ENCODE measurements at regions not wholly inside any gene's neighbourhood (a gene's known extent, or its start where the extent isn't known, plus 50 kb on each side); places are given as distances from the start of the nearest gene placed in this dataset.

DNA sequence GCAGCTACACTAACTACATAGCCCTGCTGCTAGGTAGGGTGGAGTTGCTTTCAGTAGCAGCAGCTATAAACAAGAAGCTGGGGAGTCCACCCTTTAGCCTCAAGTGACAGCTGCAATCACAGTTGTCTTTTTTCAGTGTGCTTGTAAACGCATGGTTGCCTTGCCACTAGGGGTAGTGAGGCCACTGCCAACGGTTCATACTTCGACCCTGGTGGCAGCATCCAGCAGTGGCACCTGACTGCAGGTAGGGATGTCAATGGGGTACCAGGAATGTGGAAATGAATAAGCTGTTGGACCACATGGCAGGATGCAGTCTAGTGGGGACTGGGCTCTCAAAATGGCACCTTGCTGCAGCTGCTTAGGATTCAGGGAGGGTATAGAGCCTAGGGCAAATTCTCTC is 367.2 kb downstream of the RASEF start:
- H3K79me2 ChIP-seq (ENCODE audit: low read length): no peaks in the 10 kb centered on the region
- no peak overlapping the region for H3K27ac ChIP-seq (ENCODE audit: low read length)
- TF ChIP-seq EZH2 (IDR thresholded peaks at IDR 0.05; ENCODE audit: low read length, unreplicated experiment) (no peak), EZH2phosphoT487 (IDR thresholded peaks at IDR 0.05; ENCODE audit: borderline replicate concordance, low read length) (no peak)
- TF ChIP-seq, protein P1, sequence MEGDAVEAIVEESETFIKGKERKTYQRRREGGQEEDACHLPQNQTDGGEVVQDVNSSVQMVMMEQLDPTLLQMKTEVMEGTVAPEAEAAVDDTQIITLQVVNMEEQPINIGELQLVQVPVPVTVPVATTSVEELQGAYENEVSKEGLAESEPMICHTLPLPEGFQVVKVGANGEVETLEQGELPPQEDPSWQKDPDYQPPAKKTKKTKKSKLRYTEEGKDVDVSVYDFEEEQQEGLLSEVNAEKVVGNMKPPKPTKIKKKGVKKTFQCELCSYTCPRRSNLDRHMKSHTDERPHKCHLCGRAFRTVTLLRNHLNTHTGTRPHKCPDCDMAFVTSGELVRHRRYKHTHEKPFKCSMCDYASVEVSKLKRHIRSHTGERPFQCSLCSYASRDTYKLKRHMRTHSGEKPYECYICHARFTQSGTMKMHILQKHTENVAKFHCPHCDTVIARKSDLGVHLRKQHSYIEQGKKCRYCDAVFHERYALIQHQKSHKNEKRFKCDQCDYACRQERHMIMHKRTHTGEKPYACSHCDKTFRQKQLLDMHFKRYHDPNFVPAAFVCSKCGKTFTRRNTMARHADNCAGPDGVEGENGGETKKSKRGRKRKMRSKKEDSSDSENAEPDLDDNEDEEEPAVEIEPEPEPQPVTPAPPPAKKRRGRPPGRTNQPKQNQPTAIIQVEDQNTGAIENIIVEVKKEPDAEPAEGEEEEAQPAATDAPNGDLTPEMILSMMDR (conservative IDR thresholded peaks at IDR 0.05; ENCODE audit: low read depth, low read length): no peak
- H3K4me1 ChIP-seq (ENCODE audit: insufficient read depth, low read length): no peaks in the 10 kb centered on the region
- no TSS peak for BruUV-seq (replicated peaks)
- H3K9me2 ChIP-seq (replicated peaks; ENCODE audit: low read length): no peaks in the 10 kb centered on the region
- intact Hi-C loops (cut with micrococcal nuclease): no loop called here
- DNase-seq: no peak
- ATAC-seq: no peak
- no peaks in the 10 kb centered on the region for H3K9me3 ChIP-seq (ENCODE audit: low read length)
- H3K36me3 ChIP-seq (ENCODE audit: low read depth, low read length): no peaks in the 10 kb centered on the region
- H3K9ac ChIP-seq (ENCODE audit: low read length): no peak overlapping the region
- no peak overlapping the region for H2AFZ ChIP-seq (ENCODE audit: low read length)
- no peaks in the 10 kb centered on the region for H4K20me1 ChIP-seq (ENCODE audit: low read length)
- no peak overlapping the region for H3K4me2 ChIP-seq (ENCODE audit: low read length)
- ChIA-PET POLR2A (ENCODE audit: unreplicated experiment) (no interaction called here), CTCF (no interaction called here)
- H3K27me3 ChIP-seq (ENCODE audit: low read length): no peaks in the 10 kb centered on the region
- no peak overlapping the region for H3K4me3 ChIP-seq (ENCODE audit: low read length)
- no peaks in the 10 kb centered on the region for H3F3A ChIP-seq (ENCODE audit: low read length, unreplicated experiment)

DNA sequence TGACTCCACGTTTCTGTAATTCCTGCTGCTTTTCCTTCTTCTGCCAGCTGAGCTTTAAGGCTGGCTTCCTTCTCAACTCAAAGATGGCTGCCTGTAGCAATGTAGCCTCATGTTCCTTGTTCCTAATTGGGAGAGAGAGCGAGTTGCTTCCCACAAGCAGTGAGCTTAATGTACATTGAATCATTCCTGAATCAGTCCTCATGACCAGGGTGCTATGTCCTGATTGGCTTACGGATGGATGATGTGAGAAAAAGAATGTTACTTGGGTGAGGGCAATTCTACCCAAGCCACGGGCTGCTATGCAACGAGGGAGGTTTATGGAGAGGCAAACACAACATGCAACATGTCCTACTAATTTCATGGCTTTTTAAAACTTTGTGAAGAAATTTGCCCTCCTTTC is 356.2 kb downstream of the RASEF start:
- Histone ChIP-seq H3K4me3 (ENCODE audit: low read length) (no peak overlapping the region), H3K36me3 (ENCODE audit: low read depth, low read length) (no peaks in the 10 kb centered on the region), H3K9ac (ENCODE audit: low read length) (no peak overlapping the region), H3K27me3 (ENCODE audit: low read length) (peaks cover 5% of the 10 kb centered on the region; the same call in 1 of the 2 replicates), H3K4me1 (ENCODE audit: insufficient read depth, low read length) (no peaks in the 10 kb centered on the region), H3F3A (ENCODE audit: low read length, unreplicated experiment) (no peaks in the 10 kb centered on the region), H2AFZ (ENCODE audit: low read length) (no peak overlapping the region), H3K9me2 (replicated peaks; ENCODE audit: low read length) (no peaks in the 10 kb centered on the region), H4K20me1 (ENCODE audit: low read length) (no peaks in the 10 kb centered on the region), H3K79me2 (ENCODE audit: low read length) (no peaks in the 10 kb centered on the region), H3K4me2 (ENCODE audit: low read length) (no peak overlapping the region), H3K9me3 (ENCODE audit: low read length) (no peaks in the 10 kb centered on the region), H3K27ac (ENCODE audit: low read length) (no peak overlapping the region)
- intact Hi-C loops (cut with micrococcal nuclease): no loop called here
- TF ChIP-seq EZH2 (IDR thresholded peaks at IDR 0.05; ENCODE audit: low read length, unreplicated experiment) (no peak), EZH2phosphoT487 (IDR thresholded peaks at IDR 0.05; ENCODE audit: borderline replicate concordance, low read length) (no peak)
- TF ChIP-seq, protein P1 (conservative IDR thresholded peaks at IDR 0.05; ENCODE audit: low read depth, low read length): no peak
- no peak for ATAC-seq
- POLR2A ChIA-PET (ENCODE audit: unreplicated experiment): interaction anchor here (0.7 kb wide), 1 partner anchor 57 kb away, joined by 4 read pairs; no protein-coding TSS in a partner anchor
- BruUV-seq (replicated peaks): no TSS peak
- CTCF ChIA-PET: no interaction called here
- DNase-seq: no peak

DNA sequence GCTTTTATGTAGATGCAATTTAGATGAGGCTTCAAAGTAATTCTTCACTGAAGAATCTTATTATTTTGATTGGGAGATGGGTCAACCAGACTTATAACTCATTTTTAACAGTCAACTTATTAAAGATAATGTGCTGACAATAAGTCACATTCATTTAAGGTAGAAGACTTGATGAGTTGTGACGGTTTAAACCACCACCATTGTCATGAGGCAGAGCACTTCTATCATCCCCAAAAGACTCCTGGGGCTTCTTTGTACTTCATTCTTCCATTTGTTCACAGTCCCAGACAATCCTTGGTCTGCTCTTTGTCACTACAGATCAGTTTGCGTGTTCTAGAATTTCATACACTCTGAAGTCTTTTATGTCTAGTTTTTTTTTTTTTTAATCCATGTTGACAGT is 346.1 kb downstream of the RASEF start:
- no peak for ATAC-seq
- no peaks in the 10 kb centered on the region for H3K9me3 ChIP-seq (ENCODE audit: low read length)
- no peaks in the 10 kb centered on the region for H4K20me1 ChIP-seq (ENCODE audit: low read length)
- H3K4me1 ChIP-seq (ENCODE audit: insufficient read depth, low read length): 0 out of 2 replicates have a peak, but pooled peaks cover 2% of the 10 kb centered on the region
- H3K27me3 ChIP-seq (ENCODE audit: low read length): 0 out of 2 replicates have a peak, but pooled peaks cover 5% of the 10 kb centered on the region
- DNase-seq: no peak
- ChIA-PET POLR2A (ENCODE audit: unreplicated experiment) (no interaction called here), CTCF (no interaction called here)
- no peak overlapping the region for H3K27ac ChIP-seq (ENCODE audit: low read length)
- H2AFZ ChIP-seq (ENCODE audit: low read length): no peak overlapping the region
- no TSS peak for BruUV-seq (replicated peaks)
- TF ChIP-seq EZH2phosphoT487 (IDR thresholded peaks at IDR 0.05; ENCODE audit: borderline replicate concordance, low read length): no peak
- TF ChIP-seq, protein P1 (conservative IDR thresholded peaks at IDR 0.05; ENCODE audit: low read depth, low read length): no peak
- TF ChIP-seq EZH2 (IDR thresholded peaks at IDR 0.05; ENCODE audit: low read length, unreplicated experiment): no peak
- H3K36me3 ChIP-seq (ENCODE audit: low read depth, low read length): no peaks in the 10 kb centered on the region
- no peak overlapping the region for H3K9ac ChIP-seq (ENCODE audit: low read length)
- no peaks in the 10 kb centered on the region for H3F3A ChIP-seq (ENCODE audit: low read length, unreplicated experiment)
- intact Hi-C loops (cut with micrococcal nuclease): no loop called here
- no peaks in the 10 kb centered on the region for H3K9me2 ChIP-seq (replicated peaks; ENCODE audit: low read length)
- H3K4me3 ChIP-seq (ENCODE audit: low read length): no peak overlapping the region
- H3K4me2 ChIP-seq (ENCODE audit: low read length): no peak overlapping the region
- H3K79me2 ChIP-seq (ENCODE audit: low read length): no peaks in the 10 kb centered on the region

All from PC-3 (cell line).